ENCODE measurements at regions not wholly inside any gene's neighbourhood (a gene's known extent, or its start where the extent isn't known, plus 50 kb on each side); places are given as distances from the start of the nearest gene placed in this dataset.

DNA sequence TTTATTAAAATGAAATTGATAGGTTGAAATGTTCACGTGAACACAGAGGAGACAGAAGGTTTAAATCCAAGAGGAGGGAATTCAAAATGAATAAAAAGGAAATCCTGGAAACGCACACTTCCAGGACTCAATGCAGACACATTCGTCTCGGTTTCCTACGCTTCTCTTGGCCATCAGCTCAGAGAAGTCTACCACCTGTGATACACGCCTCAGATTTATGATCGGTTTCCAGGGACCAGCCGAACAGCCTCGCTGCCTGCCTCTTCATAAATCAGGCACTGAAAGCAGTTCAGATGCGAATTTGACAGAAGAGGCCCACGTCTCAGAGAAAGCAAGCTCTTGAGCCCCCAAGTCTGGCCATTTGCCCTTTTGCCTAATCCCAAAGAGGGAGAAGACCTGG is 125.5 kb upstream of the IRX3 start:
- DNase-seq = no peak
- Histone ChIP-seq H3K27me3 (peaks cover 0 to 41% (median 0%) of the 10 kb centered on the region in 4 donors), H3K36me3 (no peaks in the 10 kb centered on the region), H3K9me3 (no peaks in the 10 kb centered on the region), H3K4me3 (no peak overlapping the region), H3K4me1 (peaks cover 5 to 37% (median 9%) of the 10 kb centered on the region in 3 donors), H3K27ac (no peak overlapping the region)
- TF ChIP-seq CTCF (IDR thresholded peaks at IDR 0.05) (no peak), POLR2A (IDR thresholded peaks at IDR 0.05) (no peak)
- intact Hi-C loops (cut with DNase I) = no loop called here
- 38 to 58% methylated on average over 11 of the region's 11 CpGs for WGBS, 2 donors

DNA sequence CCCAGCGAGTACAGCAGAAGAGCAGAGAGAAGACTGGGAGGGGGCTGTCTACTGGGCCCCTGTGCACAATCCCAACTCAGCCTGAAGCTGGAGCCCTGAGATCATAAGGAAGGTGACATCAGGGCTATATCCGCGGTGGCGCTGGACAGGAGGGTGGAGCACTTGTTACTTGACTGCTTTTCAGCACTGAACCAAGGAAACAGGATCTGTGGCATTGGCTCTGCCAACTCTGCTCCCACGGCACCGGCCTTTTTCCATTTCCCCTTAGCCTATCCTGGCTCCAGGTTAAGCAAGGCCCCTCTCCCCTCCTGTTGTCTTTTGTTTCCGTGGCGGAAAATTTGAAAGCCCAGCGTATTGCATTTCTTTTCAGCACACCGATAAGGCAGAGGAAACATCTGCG is 125.0 kb upstream of the IRX3 start:
- Histone ChIP-seq H3K4me3 (no peak overlapping the region), H3K27me3 (peaks cover 0 to 41% (median 0%) of the 10 kb centered on the region in 4 donors), H3K36me3 (no peaks in the 10 kb centered on the region), H3K9me3 (no peaks in the 10 kb centered on the region), H3K4me1 (peaks cover 5 to 37% (median 9%) of the 10 kb centered on the region in 3 donors), H3K27ac (no peak overlapping the region)
- intact Hi-C loops (cut with DNase I) = no loop called here
- TF ChIP-seq POLR2A (IDR thresholded peaks at IDR 0.05) (no peak), CTCF (IDR thresholded peaks at IDR 0.05) (no peak)
- no peak for DNase-seq
- 42 to 54% methylated on average over 8 to 10 of the region's 11 CpGs for WGBS, 2 donors

DNA sequence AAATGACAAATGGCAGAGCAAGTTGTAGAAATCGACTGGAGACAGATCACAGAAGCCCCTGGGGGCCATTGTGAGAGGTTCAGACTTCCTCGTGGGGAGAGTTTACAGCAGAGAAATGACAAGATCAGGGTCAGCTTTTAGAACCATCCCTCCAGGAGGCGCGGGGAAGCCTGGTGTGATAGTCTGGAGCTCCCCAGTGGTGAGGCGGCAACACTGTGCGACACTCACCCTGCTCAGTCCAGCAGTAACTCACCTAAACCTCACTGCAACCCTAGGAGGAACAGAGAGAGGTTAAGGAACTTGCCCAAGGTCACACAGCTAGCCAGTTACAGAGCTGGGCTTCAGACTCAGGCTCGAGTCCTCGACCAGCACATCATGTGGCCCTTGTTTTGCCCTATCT is 123.4 kb upstream of the IRX3 start:
- Histone ChIP-seq H3K4me3 (no peak overlapping the region), H3K9me3 (no peaks in the 10 kb centered on the region), H3K27ac (no peak overlapping the region), H3K27me3 (peaks cover 0 to 28% (median 0%) of the 10 kb centered on the region in 4 donors), H3K4me1 (peaks cover 5 to 33% (median 9%) of the 10 kb centered on the region in 3 donors), H3K36me3 (no peaks in the 10 kb centered on the region)
- DNase-seq = no peak
- TF ChIP-seq CTCF (IDR thresholded peaks at IDR 0.05) = no peak
- TF ChIP-seq POLR2A (IDR thresholded peaks at IDR 0.05) = no peak
- intact Hi-C loops (cut with DNase I) = no loop called here
- WGBS, 2 donors = 88 to 90% methylated on average over 8 of the region's 8 CpGs

GRCh38 chr16:54407596-54407995 is 121.0 kb upstream of the IRX3 start:
- Histone ChIP-seq H3K9me3 (no peaks in the 10 kb centered on the region), H3K4me3 (no peak overlapping the region), H3K4me1 (peaks cover 0 to 11% (median under 1%) of the 10 kb centered on the region in 3 donors), H3K27me3 (peaks cover 0 to 17% (median 0%) of the 10 kb centered on the region in 4 donors), H3K36me3 (no peaks in the 10 kb centered on the region), H3K27ac (no peak overlapping the region)
- TF ChIP-seq POLR2A (IDR thresholded peaks at IDR 0.05) = no peak
- no peak for TF ChIP-seq CTCF (IDR thresholded peaks at IDR 0.05)
- intact Hi-C loops (cut with DNase I) = no loop called here
- WGBS, 2 donors = 19 to 23% methylated on average over 3 of the region's 3 CpGs
- DNase-seq = no peak

DNA sequence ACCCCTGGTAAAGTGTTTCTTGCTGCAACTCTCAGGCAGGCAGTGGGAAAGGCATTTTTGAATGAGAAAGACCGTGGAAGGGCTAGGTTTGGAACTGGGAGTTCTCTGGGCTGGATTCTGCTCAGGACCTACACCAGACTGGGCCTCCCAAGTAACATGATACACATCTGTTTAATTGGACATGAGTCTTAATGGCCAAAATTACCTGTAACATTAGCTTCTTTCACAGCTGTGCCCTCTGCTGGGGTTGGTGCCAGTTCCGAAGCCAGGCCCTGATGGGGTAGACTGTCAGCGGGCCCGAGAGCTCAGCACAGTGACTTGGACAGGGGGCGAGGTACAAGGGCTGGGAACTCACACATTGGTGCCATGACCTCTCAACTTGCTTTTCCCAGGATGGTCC is 118.9 kb upstream of the IRX3 start:
- Histone ChIP-seq H3K27me3 (no peaks in the 10 kb centered on the region), H3K4me1 (no peaks in the 10 kb centered on the region), H3K36me3 (no peaks in the 10 kb centered on the region), H3K4me3 (no peak overlapping the region), H3K27ac (no peak overlapping the region), H3K9me3 (no peaks in the 10 kb centered on the region)
- no peak for TF ChIP-seq POLR2A (IDR thresholded peaks at IDR 0.05)
- TF ChIP-seq CTCF (IDR thresholded peaks at IDR 0.05) = no peak
- DNase-seq = no peak
- intact Hi-C loops (cut with DNase I) = no loop called here
- 57 to 88% methylated on average over 1 to 2 of the region's 5 CpGs for WGBS, 2 donors
